Sigmoid colon (tissue), 6 donors: ENCODE measurements at regions not wholly inside any gene's neighbourhood (a gene's known extent, or its start where the extent isn't known, plus 50 kb on each side); places are given as distances from the start of the nearest gene placed in this dataset.

Source experiments
- DNase-seq: peaks from one replicate; pipeline ENCODE4 v3.0.0-alpha.2; 2019
- H3K27ac ChIP-seq, 4 donors: fragments of 200-600 bp; sonication (generic); one replicate each; pipeline ENCODE4 v1.5.1; 2016 to 2019; ENCODE audit warnings: mild to moderate bottlenecking in 1 of 4
- H3K27me3 ChIP-seq, 3 donors: fragments of 200-600 bp; sonication (generic); one replicate each; pipeline ENCODE4 v1.5.1; 2019; ENCODE audit warnings: mild to moderate bottlenecking in 1 of 3
- H3K36me3 ChIP-seq, 4 donors: fragments of 200-600 bp; sonication (generic); one replicate each; pipeline ENCODE4 v1.5.1; 2016 to 2019
- H3K4me1 ChIP-seq, 4 donors: fragments of 200-600 bp; sonication (generic); one replicate each; pipeline ENCODE4 v1.5.1; 2017 to 2019
- H3K4me3 ChIP-seq, 4 donors: fragments of 200-600 bp; sonication (generic); one replicate each; pipeline ENCODE4 v1.5.1; 2017 to 2019; ENCODE audit warnings: mild to moderate bottlenecking in 2 of 4, moderate library complexity in 1 of 4
- H3K9me3 ChIP-seq, 4 donors: fragments of 200-600 bp in 3 of 4; sonication (generic) in 3 of 4; one replicate each; pipeline versions ENCODE4 v1.5.1 to v1.6.1; 2013 to 2019
- CTCF ChIP-seq, 4 experiments: fragments of 450-650 bp in 3 of 4; fragments of 200-600 bp in 1 of 4; IDR thresholded peaks; one replicate each; pipeline ENCODE4 v1.5.1; 2016 to 2019; ENCODE audit warnings: antibody characterized with exemption in 4 of 4, mild to moderate bottlenecking in 3 of 4, moderate library complexity in 2 of 4
- EP300 ChIP-seq, 4 donors: sonication (generic); formaldehyde crosslinking; IDR thresholded peaks; one replicate each; pipeline ENCODE4 v1.6.1; 2017; ENCODE audit warnings: antibody characterized with exemption in 4 of 4
- POLR2A ChIP-seq, 2 donors: fragments of 450-650 bp; IDR thresholded peaks; one replicate each; pipeline ENCODE4 v1.6.1; 2016; ENCODE audit warnings: antibody characterized with exemption in 2 of 2, mild to moderate bottlenecking in 2 of 2, moderate library complexity in 2 of 2
- POLR2AphosphoS5 ChIP-seq, 4 donors: sonication (generic); formaldehyde crosslinking; IDR thresholded peaks; one replicate each; pipeline ENCODE4 v1.6.1; 2017; ENCODE audit warnings: antibody characterized with exemption in 4 of 4
- WGBS, 2 donors: extraction: QIAGEN DNeasy Blood & Tissue Kit; methylation state at CpG; one replicate each; pipeline ENCODE4 v1.1.7; 2013; 5-methylcytosine and 5-hydroxymethylcytosine counted together
- intact Hi-C: fragments of 100-400 bp; cut with DNase I; formaldehyde crosslinking; loops from one replicate; pipeline ENCODE4 v1.15.1; 2023
- donor health status: healthy with polysubstance abuse.
- donor health status: healthy.

- Histone ChIP-seq H3K36me3 (no peaks in the 10 kb centered on the region), H3K27me3 (no peaks in the 10 kb centered on the region), H3K4me3 (peak overlapping the region in 2 of 4 donors; percentile 13 to 19), H3K9me3 (no peaks in the 10 kb centered on the region), H3K4me1 (peaks cover 0 to 15% (median 0%) of the 10 kb centered on the region in 4 donors), H3K27ac (peak overlapping the region in 3 of 4 donors; percentile 28 to 44 (median 40))
- TF ChIP-seq POLR2AphosphoS5 (IDR thresholded peaks at IDR 0.05) (peak in 1 of 4 donors; percentile 32), POLR2A (IDR thresholded peaks at IDR 0.05) (no peak), CTCF (IDR thresholded peaks at IDR 0.05) (peak; percentile 19 to 65 (median 57)), EP300 (IDR thresholded peaks at IDR 0.05) (no peak)
- intact Hi-C loops, result loop anchor here (2.0 to 10.0 kb wide), 3 partner anchors 385 to 634 kb away; no protein-coding TSS in a partner anchor
- 17 to 38% methylated on average over 7 of the region's 7 CpGs for WGBS, 2 donors
- DNase-seq, result no peak
These were observed 206.6 kb upstream of the RFX3 start for GRCh38 chr9:3732077-3733038.

- Histone ChIP-seq H3K36me3 (no peaks in the 10 kb centered on the region), H3K9me3 (no peaks in the 10 kb centered on the region), H3K4me1 (peaks cover 0 to 15% (median 0%) of the 10 kb centered on the region in 4 donors), H3K4me3 (no peak overlapping the region), H3K27ac (no peak overlapping the region), H3K27me3 (no peaks in the 10 kb centered on the region)
- WGBS, 2 donors, result 75 to 88% methylated on average over 2 of the region's 2 CpGs
- no peak for TF ChIP-seq CTCF (IDR thresholded peaks at IDR 0.05)
- TF ChIP-seq POLR2A (IDR thresholded peaks at IDR 0.05), result no peak
- no peak for TF ChIP-seq POLR2AphosphoS5 (IDR thresholded peaks at IDR 0.05)
- TF ChIP-seq EP300 (IDR thresholded peaks at IDR 0.05), result no peak
- no peak for DNase-seq
- intact Hi-C loops, result loop anchor here (5.0 to 10.0 kb wide), 2 partner anchors 387 to 494 kb away; no protein-coding TSS in a partner anchor
These were observed 204.7 kb upstream of the RFX3 start for GRCh38 chr9:3730511-3730922.

- intact Hi-C loops, result no loop called here
- H3K9me3 ChIP-seq, result no peaks in the 10 kb centered on the region
- no peak for TF ChIP-seq POLR2AphosphoS5 (IDR thresholded peaks at IDR 0.05)
- no peaks in the 10 kb centered on the region for H3K36me3 ChIP-seq
- no peak overlapping the region for H3K27ac ChIP-seq
- H3K4me1 ChIP-seq, result no peaks in the 10 kb centered on the region
- no peak overlapping the region for H3K4me3 ChIP-seq
- no peaks in the 10 kb centered on the region for H3K27me3 ChIP-seq
- no peak for DNase-seq
These were observed 195.3 kb upstream of the RFX3 start for GRCh38 chr9:3721096-3721495.

- DNase-seq, result no peak
- H3K4me1 ChIP-seq, result no peaks in the 10 kb centered on the region
- no peaks in the 10 kb centered on the region for H3K27me3 ChIP-seq
- H3K9me3 ChIP-seq, result no peaks in the 10 kb centered on the region
- H3K36me3 ChIP-seq, result no peaks in the 10 kb centered on the region
- intact Hi-C loops, result no loop called here
- H3K4me3 ChIP-seq, result no peak overlapping the region
- TF ChIP-seq EP300 (IDR thresholded peaks at IDR 0.05), result no peak
- TF ChIP-seq CTCF (IDR thresholded peaks at IDR 0.05), result no peak
- TF ChIP-seq POLR2AphosphoS5 (IDR thresholded peaks at IDR 0.05), result no peak
- TF ChIP-seq POLR2A (IDR thresholded peaks at IDR 0.05), result no peak
- H3K27ac ChIP-seq, result no peak overlapping the region
These were observed 193.5 kb upstream of the RFX3 start for GRCh38 chr9:3719286-3719685.

- H3K36me3 ChIP-seq, result no peaks in the 10 kb centered on the region
- WGBS, 2 donors, result 87% methylated on average over 2 of the region's 2 CpGs
- no peak for DNase-seq
- no peak overlapping the region for H3K27ac ChIP-seq
- intact Hi-C loops, result no loop called here
- no peak overlapping the region for H3K4me3 ChIP-seq
- TF ChIP-seq POLR2AphosphoS5 (IDR thresholded peaks at IDR 0.05) (no peak), EP300 (IDR thresholded peaks at IDR 0.05) (no peak), CTCF (IDR thresholded peaks at IDR 0.05) (no peak), POLR2A (IDR thresholded peaks at IDR 0.05) (no peak)
- H3K9me3 ChIP-seq, result peaks cover 0 to 1% (median 0%) of the 10 kb centered on the region in 4 donors
- no peaks in the 10 kb centered on the region for H3K4me1 ChIP-seq
- no peaks in the 10 kb centered on the region for H3K27me3 ChIP-seq
These were observed 190.6 kb upstream of the RFX3 start for GRCh38 chr9:3716415-3716814.
